HepG2 (cell line): ENCODE measurements at regions not wholly inside any gene's neighbourhood (a gene's known extent, or its start where the extent isn't known, plus 50 kb on each side); places are given as distances from the start of the nearest gene placed in this dataset.

Experiments
- ATAC-seq: fragments of 200-7000 bp; cut with Tn5 transposase; 3 replicates; pipeline ENCODE4 v1.9.1; 2020; ENCODE audit warnings: mild to moderate bottlenecking, moderate library complexity
- BruUV-seq: library from RNA; stranded (reverse); fragments of 400-500 nt; replicated peaks from 2 replicates; lab custom pipeline; 2021; lab: Mats Ljungman, UMichigan
- CTCF ChIA-PET: fragments of 300-600 bp; formaldehyde crosslinking; extraction: SDS; loops from one replicate; lab custom pipeline; 2021; ENCODE audit warnings: low total read pairs, inconsistent platforms, low intra/inter-chr PET ratio; lab: Yijun Ruan, JAX
- POLR2A ChIA-PET: fragments of 350-600 bp; sonication (Branson Sonifier 250); formaldehyde crosslinking; loops from one replicate; lab custom pipeline; 2020; ENCODE audit warnings: antibody characterized with exemption, inconsistent platforms; lab: Yijun Ruan, JAX
- DNase-seq: peaks from one replicate; pipeline ENCODE4 v3.0.0-alpha.2; 2015; ENCODE audit warnings: low spot score
- FAIRE-seq: peaks from 3 replicates; lab custom pipeline; 2011; peaks lifted over from hg19 to GRCh38; lab: Jason Lieb, UNC
- H2AFZ ChIP-seq: one replicate; pipeline ENCODE4 v1.6.1; 2011; ENCODE audit warnings: low read length, inconsistent platforms
- H3K27ac ChIP-seq: fragments of 300-600 bp; 3 replicates; pipeline ENCODE4 v1.8.0; 2011; ENCODE audit warnings: mixed run types, mild to moderate bottlenecking, mixed read lengths, low read length, inconsistent platforms; ENCODE audit not compliant: insufficient read depth; ENCODE audit errors: extremely low read length
- H3K27me3 ChIP-seq, 2 experiments: fragments of 200-600 bp in 1 of 2; 2 replicates in 1 of 2; 3 replicates in 1 of 2; pipeline versions ENCODE4 v1.6.0 to v1.8.0; 2011; ENCODE audit warnings: low read length in 2 of 2, mild to moderate bottlenecking in 2 of 2, moderate library complexity in 2 of 2, inconsistent platforms in 1 of 2; ENCODE audit not compliant: insufficient read depth in 2 of 2, control insufficient read depth in 1 of 2
- H3K36me3 ChIP-seq, 2 experiments: fragments of 200-600 bp in 1 of 2; replicated peaks in 1 of 2; 2 replicates in 1 of 2; 3 replicates in 1 of 2; pipeline versions ENCODE4 v1.5.1 to v1.8.0; 2011; ENCODE audit warnings: low read length in 2 of 2, inconsistent platforms in 1 of 2; ENCODE audit not compliant: insufficient read depth in 2 of 2, control insufficient read depth in 1 of 2
- H3K4me1 ChIP-seq: 2 replicates; pipeline ENCODE4 v1.5.1; 2012; ENCODE audit warnings: low read length, inconsistent platforms; ENCODE audit not compliant: insufficient read depth
- H3K4me2 ChIP-seq: 2 replicates; pipeline ENCODE4 v1.6.0; 2011; ENCODE audit warnings: low read depth, low read length, inconsistent platforms
- H3K4me3 ChIP-seq, 3 experiments: fragments of 200-600 bp in 1 of 3; sonication (generic), shearing (Covaris generic) in 1 of 3; replicated peaks in 1 of 3; 2 replicates each; pipeline ENCODE4 v1.5.1; 2011 to 2016; ENCODE audit warnings: low read length in 3 of 3, inconsistent platforms in 2 of 3, low read depth in 2 of 3, mild to moderate bottlenecking in 2 of 3, control low read depth in 1 of 3, mixed read lengths in 1 of 3; ENCODE audit not compliant: insufficient read depth in 1 of 3
- H3K79me2 ChIP-seq: one replicate; pipeline ENCODE4 v1.6.1; 2011; ENCODE audit warnings: low read length, inconsistent platforms; ENCODE audit not compliant: insufficient read depth
- H3K9ac ChIP-seq: 2 replicates; pipeline ENCODE4 v1.6.0; 2011; ENCODE audit warnings: mild to moderate bottlenecking, low read depth, low read length, inconsistent platforms; ENCODE audit not compliant: insufficient read depth
- H3K9me3 ChIP-seq: 2 replicates; pipeline ENCODE4 v1.5.1; 2012; ENCODE audit warnings: mild to moderate bottlenecking, low read length
- H4K20me1 ChIP-seq: 2 replicates; pipeline ENCODE4 v1.6.0; 2011; ENCODE audit warnings: inconsistent platforms, mild to moderate bottlenecking, low read length, moderate library complexity; ENCODE audit not compliant: insufficient read depth
- DNMT3B ChIP-seq: conservative IDR thresholded peaks from 2 replicates; pipeline ENCODE4 v1.6.1; 2016; ENCODE audit warnings: missing biosample characterization, control low read depth
- FIP1L1 ChIP-seq: fragments of 200-400 bp; formaldehyde crosslinking; IDR thresholded peaks from 2 replicates; pipeline ENCODE4 v1.6.1; 2018; ENCODE audit warnings: low read depth, mild to moderate bottlenecking, low read length, moderate library complexity, borderline replicate concordance; ENCODE audit not compliant: insufficient read depth
- IKZF4 ChIP-seq: sonication (generic); formaldehyde crosslinking; IDR thresholded peaks from 2 replicates; pipeline ENCODE4 v1.5.1; 2020; ENCODE audit warnings: borderline replicate concordance, mild to moderate bottlenecking, low read depth, missing genetic modification reagents; ENCODE audit errors: not compliant biosample characterization
- ISL2 ChIP-seq: sonication (generic); formaldehyde crosslinking; IDR thresholded peaks from 2 replicates; pipeline ENCODE4 v1.5.0; 2020; ENCODE audit warnings: missing genetic modification reagents
- SALL1 ChIP-seq: sonication (generic); formaldehyde crosslinking; IDR thresholded peaks from 2 replicates; pipeline ENCODE4 v1.8.0; 2022; ENCODE audit warnings: mild to moderate bottlenecking, missing genetic modification reagents
- SCMH1 ChIP-seq: sonication (generic); formaldehyde crosslinking; IDR thresholded peaks from 2 replicates; pipeline ENCODE4 v1.9.0; 2021; ENCODE audit warnings: missing genetic modification reagents, mild to moderate bottlenecking, borderline replicate concordance
- SSRP1 ChIP-seq: IDR thresholded peaks from 2 replicates; pipeline ENCODE4 v1.6.1; 2016; ENCODE audit warnings: control low read depth
- ZFX ChIP-seq: sonication (generic); formaldehyde crosslinking; IDR thresholded peaks from 2 replicates; pipeline ENCODE4 v1.4.0; 2020; ENCODE audit warnings: mild to moderate bottlenecking, low read depth, missing genetic modification reagents, moderate library complexity
- ZNF101 ChIP-seq: sonication (generic); formaldehyde crosslinking; IDR thresholded peaks from 2 replicates; pipeline ENCODE4 v1.4.0; 2020; ENCODE audit warnings: mild to moderate bottlenecking, low read depth, missing genetic modification reagents, borderline replicate concordance
- ZNF205 ChIP-seq: IDR thresholded peaks from 2 replicates; pipeline ENCODE4 v1.6.1; 2018; ENCODE audit warnings: missing biosample characterization, missing genetic modification reagents
- ZNF629 ChIP-seq: sonication (generic); formaldehyde crosslinking; conservative IDR thresholded peaks from 2 replicates; pipeline ENCODE4 v1.5.0; 2020; ENCODE audit warnings: missing genetic modification reagents
- ZNF790 ChIP-seq: sonication (generic); formaldehyde crosslinking; IDR thresholded peaks from 2 replicates; pipeline ENCODE4 v1.8.0; 2022; ENCODE audit warnings: missing genetic modification reagents, mild to moderate bottlenecking, borderline replicate concordance
- WGBS: methylation state at CpG from one replicate; pipeline ENCODE4 v1.1.6; 2017; ENCODE audit warnings: low lambda C conversion rate; 5-methylcytosine and 5-hydroxymethylcytosine counted together
- in situ Hi-C: cut with HindIII; loops from 2 replicates; pipeline ENCODE4 v1.10.0; 2017; ENCODE audit warnings: low pct_unique_long_range_greater_than_20kb; ENCODE audit not compliant: extremely low pct_ligation_motif_present
- intact Hi-C: fragments of 100-400 bp; cut with micrococcal nuclease; formaldehyde crosslinking; loops from one replicate; pipeline ENCODE4 v1.10.0; 2022; ENCODE audit not compliant: unreplicated experiment
- TF ChIP-seq, protein P1 (sequence below): sonication (generic); formaldehyde crosslinking; IDR thresholded peaks from 2 replicates; pipeline ENCODE4 v1.4.0; 2020; ENCODE audit warnings: missing genetic modification reagents
- TF ChIP-seq, protein P2 (sequence below): sonication (generic); formaldehyde crosslinking; IDR thresholded peaks from 2 replicates; pipeline ENCODE4 v1.8.1; 2023; ENCODE audit warnings: missing genetic modification reagents, inconsistent platforms, borderline replicate concordance
- TF ChIP-seq, protein P3 (sequence below): sonication (generic); formaldehyde crosslinking; IDR thresholded peaks from 2 replicates; pipeline ENCODE4 v1.4.0; 2020; ENCODE audit warnings: mild to moderate bottlenecking, missing genetic modification reagents
- TF ChIP-seq, protein P4 (sequence below): sonication (generic); formaldehyde crosslinking; IDR thresholded peaks from 2 replicates; pipeline ENCODE4 v1.4.0; 2020; ENCODE audit warnings: missing genetic modification reagents, borderline replicate concordance
- TF ChIP-seq, protein P5 (sequence below): IDR thresholded peaks from 2 replicates; pipeline ENCODE4 v1.6.1; 2012; ENCODE audit warnings: low read depth, low read length, improper control_type of control experiment

DNA sequence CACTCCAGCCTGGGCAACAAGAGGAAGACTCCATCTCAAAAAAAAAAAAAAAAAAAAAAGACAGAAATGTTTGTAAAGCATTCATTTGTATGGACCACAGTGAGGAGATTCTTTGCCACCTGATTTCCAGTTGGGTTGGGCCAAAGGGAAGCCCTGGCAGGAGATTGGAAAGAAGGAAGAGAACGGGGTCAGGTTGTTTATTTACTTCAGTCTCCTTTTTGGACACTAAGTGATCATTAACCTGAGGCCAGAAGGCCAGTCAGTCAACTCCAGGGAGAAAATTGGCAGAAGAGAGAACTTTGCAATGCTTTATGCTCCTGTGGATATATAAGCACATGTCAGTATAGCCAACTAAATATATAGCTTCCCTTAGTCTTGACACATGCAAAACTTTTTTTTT is 85.9 kb downstream of the NTMT2 start (continued):
- TF ChIP-seq ZFX (CRISPR knock-in tag) = no peak
- TF ChIP-seq, protein P1, sequence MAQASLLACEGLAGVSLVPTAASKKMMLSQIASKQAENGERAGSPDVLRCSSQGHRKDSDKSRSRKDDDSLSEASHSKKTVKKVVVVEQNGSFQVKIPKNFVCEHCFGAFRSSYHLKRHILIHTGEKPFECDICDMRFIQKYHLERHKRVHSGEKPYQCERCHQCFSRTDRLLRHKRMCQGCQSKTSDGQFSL (CRISPR knock-in tag) = no peak
- TF ChIP-seq, protein P2, sequence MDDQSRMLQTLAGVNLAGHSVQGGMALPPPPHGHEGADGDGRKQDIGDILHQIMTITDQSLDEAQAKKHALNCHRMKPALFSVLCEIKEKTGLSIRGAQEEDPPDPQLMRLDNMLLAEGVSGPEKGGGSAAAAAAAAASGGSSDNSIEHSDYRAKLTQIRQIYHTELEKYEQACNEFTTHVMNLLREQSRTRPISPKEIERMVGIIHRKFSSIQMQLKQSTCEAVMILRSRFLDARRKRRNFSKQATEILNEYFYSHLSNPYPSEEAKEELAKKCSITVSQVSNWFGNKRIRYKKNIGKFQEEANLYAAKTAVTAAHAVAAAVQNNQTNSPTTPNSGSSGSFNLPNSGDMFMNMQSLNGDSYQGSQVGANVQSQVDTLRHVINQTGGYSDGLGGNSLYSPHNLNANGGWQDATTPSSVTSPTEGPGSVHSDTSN = no peak
- TF ChIP-seq SSRP1 (CRISPR knock-in tag) = no peak
- TF ChIP-seq, protein P3, sequence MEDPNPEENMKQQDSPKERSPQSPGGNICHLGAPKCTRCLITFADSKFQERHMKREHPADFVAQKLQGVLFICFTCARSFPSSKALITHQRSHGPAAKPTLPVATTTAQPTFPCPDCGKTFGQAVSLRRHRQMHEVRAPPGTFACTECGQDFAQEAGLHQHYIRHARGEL (CRISPR knock-in tag) = no peak
- no peak for TF ChIP-seq ISL2 (CRISPR knock-in tag)
- TF ChIP-seq, protein P4, sequence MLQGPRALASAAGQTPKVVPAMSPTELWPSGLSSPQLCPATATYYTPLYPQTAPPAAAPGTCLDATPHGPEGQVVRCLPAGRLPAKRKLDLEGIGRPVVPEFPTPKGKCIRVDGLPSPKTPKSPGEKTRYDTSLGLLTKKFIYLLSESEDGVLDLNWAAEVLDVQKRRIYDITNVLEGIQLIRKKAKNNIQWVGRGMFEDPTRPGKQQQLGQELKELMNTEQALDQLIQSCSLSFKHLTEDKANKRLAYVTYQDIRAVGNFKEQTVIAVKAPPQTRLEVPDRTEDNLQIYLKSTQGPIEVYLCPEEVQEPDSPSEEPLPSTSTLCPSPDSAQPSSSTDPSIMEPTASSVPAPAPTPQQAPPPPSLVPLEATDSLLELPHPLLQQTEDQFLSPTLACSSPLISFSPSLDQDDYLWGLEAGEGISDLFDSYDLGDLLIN (CRISPR knock-in tag) = no peak
- no peak for TF ChIP-seq ZNF205 (CRISPR knock-in tag)
- no peak for TF ChIP-seq ZNF101
- no peak for TF ChIP-seq ZNF790 (CRISPR knock-in tag)
- TF ChIP-seq, all 625 proteins: peak for 0

DNA sequence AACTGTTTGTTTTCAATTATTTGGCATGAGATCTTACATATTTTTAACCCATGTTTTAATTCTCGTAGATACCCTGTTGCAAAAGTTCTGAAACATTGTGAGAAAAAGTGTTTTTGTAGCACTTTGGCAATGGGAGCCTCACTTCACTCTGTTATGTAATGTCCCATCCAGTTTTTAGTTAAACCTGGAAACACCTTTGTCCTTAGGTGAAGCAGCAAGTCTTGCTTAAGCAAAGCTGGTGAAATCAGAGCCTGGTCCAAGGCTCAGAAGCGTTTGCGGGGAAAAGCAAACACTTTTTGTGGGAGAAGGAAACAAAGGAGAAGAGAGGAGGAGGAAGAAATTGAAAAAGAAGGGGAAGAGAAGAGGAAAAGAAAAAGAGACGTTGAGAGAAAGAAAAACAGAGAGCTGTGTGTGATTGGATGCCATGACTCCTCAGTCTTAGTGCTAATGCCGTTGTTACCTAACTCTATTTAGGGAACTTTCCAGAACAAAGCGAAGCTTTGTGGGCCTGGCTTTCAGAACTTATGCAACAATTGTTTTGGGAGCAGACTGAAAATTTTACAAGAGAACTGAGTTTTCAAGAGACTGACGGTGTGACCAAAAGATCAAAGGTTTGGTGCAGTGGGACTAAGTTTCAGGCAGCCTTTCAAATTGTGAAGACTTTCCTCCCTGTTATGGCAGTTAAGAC is 93.1 kb downstream of the NTMT2 start:
- no peaks in the 10 kb centered on the region for H3K79me2 ChIP-seq
- intact Hi-C loops (no loop called here), in situ Hi-C loops (no loop called here)
- H3K4me3 ChIP-seq = no peak overlapping the region
- no peaks in the 10 kb centered on the region for H4K20me1 ChIP-seq
- H3K4me2 ChIP-seq = no peak overlapping the region
- H2AFZ ChIP-seq = no peak overlapping the region
- H3K9ac ChIP-seq = no peak overlapping the region
- DNase-seq (no peak), FAIRE-seq (no peak), ATAC-seq (no peak)
- no peaks in the 10 kb centered on the region for H3K36me3 ChIP-seq
- H3K27ac ChIP-seq = no peak overlapping the region
- H3K4me1 ChIP-seq = 0 out of 2 replicates have a peak, but pooled peaks cover 5% of the 10 kb centered on the region
- WGBS = 9% methylated on average over 7 of the region's 7 CpGs
- H3K9me3 ChIP-seq = no peaks in the 10 kb centered on the region
- BruUV-seq = no TSS peak
- H3K27me3 ChIP-seq = no peaks in the 10 kb centered on the region
- CTCF ChIA-PET = no interaction called here
- POLR2A ChIA-PET = no interaction called here
- no peak for TF ChIP-seq DNMT3B (CRISPR knock-in tag)
- TF ChIP-seq, protein P4 (CRISPR knock-in tag) = no peak
- no peak for TF ChIP-seq IKZF4 (CRISPR knock-in tag)
- TF ChIP-seq, protein P5, sequence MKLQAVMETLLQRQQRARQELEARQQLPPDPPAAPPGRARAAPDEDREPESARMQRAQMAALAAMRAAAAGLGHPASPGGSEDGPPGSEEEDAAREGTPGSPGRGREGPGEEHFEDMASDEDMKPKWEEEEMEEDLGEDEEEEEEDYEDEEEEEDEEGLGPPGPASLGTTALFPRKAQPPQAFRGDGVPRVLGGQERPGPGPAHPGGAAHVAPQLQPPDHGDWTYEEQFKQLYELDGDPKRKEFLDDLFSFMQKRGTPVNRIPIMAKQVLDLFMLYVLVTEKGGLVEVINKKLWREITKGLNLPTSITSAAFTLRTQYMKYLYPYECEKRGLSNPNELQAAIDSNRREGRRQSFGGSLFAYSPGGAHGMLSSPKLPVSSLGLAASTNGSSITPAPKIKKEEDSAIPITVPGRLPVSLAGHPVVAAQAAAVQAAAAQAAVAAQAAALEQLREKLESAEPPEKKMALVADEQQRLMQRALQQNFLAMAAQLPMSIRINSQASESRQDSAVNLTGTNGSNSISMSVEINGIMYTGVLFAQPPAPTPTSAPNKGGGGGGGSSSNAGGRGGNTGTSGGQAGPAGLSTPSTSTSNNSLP = no peak
- TF ChIP-seq FIP1L1 = no peak
- TF ChIP-seq ZNF629 (CRISPR knock-in tag) = no peak
- no peak for TF ChIP-seq SCMH1 (CRISPR knock-in tag)
- TF ChIP-seq SALL1 (CRISPR knock-in tag) = no peak
